GM10266 (cell line): ENCODE measurements at regions not wholly inside any gene's neighbourhood (a gene's known extent, or its start where the extent isn't known, plus 50 kb on each side); places are given as distances from the start of the nearest gene placed in this dataset.

Source experiments
- DNase-seq: peaks from one replicate; pipeline ENCODE4 v3.0.0; 2012; ENCODE audit errors: extremely low spot score
- CTCF ChIP-seq: IDR thresholded peaks from 2 replicates; pipeline ENCODE4 v1.5.1; 2012; ENCODE audit warnings: mild to moderate bottlenecking, low read depth; ENCODE audit not compliant: control insufficient read depth, insufficient read depth; ENCODE audit errors: missing control alignments

GRCh38 chr7:81410471-81411117 is 359.3 kb downstream of the HGF start:
- no peak for DNase-seq

DNA sequence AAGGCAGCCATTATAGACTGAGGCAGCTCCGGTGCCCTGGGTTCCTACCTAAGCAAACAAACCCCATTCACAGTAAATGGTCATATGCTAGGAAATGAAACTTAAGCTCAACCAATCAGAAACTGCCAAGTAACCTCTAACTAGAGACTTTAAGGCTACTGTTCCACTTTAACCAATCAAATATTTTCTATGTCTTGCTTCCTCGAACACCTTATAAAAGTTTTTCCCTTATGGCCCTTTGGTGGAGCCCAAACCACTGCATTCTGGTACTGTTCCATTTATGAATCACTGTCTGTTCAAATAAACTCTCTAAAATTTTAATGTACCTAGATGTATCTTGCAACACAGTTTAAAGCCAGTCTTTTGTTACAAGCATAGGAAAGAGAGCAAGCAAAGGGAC is 361.1 kb downstream of the HGF start:
- no peak for DNase-seq
- no peak for TF ChIP-seq CTCF

More at GRCh38 chr7:81410471-81411117, 359.3 kb downstream of the HGF start:
- TF ChIP-seq CTCF, result no peak

GRCh38 chr7:81407094-81407493 is 362.8 kb downstream of the HGF start:
- no peak for DNase-seq
- no peak for TF ChIP-seq CTCF

DNA sequence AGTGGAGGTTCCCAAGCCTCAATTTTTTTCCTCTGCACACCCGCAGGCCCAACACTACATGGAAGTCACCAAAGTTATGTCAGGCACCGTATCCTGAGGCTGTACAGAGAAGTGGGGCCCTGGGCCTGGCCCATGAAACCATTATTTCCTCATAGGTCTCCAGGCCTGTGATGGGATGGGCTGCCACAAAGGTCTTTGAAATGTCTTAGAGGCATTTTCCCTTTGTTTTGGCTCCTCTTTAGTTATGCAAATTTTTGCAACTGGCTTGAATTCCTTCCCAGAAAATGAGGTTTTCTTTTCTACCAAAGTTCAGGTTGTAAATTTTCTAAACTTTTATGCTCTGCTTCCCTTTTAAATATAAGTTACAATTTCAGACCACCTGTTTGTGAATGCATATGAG is 365.2 kb downstream of the HGF start:
- DNase-seq, result no peak
- no peak for TF ChIP-seq CTCF

DNA sequence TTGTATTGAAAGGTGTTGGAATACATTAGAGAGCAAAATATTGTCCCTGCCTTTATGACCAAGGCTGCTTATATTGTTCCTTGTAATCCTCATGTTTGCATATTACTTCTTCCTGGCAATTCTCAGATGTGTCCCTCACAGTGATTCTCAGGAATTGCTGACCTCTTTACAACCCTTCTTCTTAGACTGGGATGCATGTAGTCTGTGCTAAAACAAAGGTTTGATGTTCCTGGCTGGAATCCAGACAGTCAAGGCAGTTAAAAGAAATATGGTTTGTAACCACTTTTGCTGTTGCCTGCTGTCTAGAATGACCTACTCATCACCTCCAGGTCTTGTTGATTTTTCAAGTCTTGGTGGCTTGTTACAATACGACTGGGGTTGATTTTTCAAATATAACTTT is 367.6 kb downstream of the HGF start:
- no peak for TF ChIP-seq CTCF
- no peak for DNase-seq

DNA sequence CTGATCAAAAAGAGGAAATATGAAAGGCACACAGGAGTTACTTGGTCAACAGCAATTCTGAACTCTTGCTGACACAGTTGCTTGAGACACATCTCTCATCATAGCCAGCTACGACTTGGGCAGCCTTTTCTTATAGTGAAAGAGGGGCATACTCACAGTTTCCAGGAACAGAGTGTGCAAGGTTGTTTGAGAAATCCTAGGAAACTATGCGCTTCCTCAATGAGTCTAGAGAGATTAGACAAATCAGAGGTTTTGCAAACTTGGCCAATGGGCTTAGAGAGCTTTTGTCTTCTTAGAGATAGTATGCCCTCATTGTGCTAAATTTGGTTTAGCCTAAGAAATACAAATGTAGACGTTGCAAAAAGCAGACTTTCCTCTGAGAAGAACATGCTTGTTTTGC is 370.4 kb downstream of the HGF start:
- no peak for TF ChIP-seq CTCF
- DNase-seq, result no peak

DNA sequence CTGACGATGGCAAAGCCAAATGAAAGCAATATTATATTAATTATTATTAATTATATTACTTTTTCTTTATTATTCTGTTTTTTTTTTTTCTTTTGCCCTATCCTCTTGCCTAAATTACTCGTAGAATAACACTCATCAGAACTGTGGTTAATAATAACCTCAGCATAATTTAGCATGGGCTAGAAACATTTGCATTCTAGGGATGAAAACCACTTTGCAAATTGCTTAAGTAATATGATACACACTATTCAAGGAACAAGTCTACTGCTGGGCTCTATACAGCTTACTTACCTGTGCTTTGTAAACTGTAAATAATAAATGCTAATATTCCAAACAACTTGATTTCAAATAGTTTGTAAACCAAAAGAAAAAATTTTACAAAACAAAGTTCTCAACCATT is 375.8 kb downstream of the HGF start:
- DNase-seq, result no peak
- no peak for TF ChIP-seq CTCF
